ENCODE measurements at regions not wholly inside any gene's neighbourhood (a gene's known extent, or its start where the extent isn't known, plus 50 kb on each side); places are given as distances from the start of the nearest gene placed in this dataset.
"Not testable (repeated sequence)": the region's sequence is repeated elsewhere in the genome, so short reads cannot be mapped to it uniquely, and the experiment has no call there.

- 88% methylated on average over 1 of the region's 2 CpGs for WGBS (ENCODE audit: insufficient coverage)
- no peaks in the 10 kb centered on the region for H3K4me1 Mint-ChIP-seq
- ATAC-seq = no peak
- TF ChIP-seq CTCF (IDR thresholded peaks at IDR 0.05) = no peak
- Histone ChIP-seq H3K9me3 (ENCODE audit: control insufficient read depth, insufficient read depth, low read length) (no peaks in the 10 kb centered on the region), H3K27me3 (ENCODE audit: control insufficient read depth, insufficient read depth, low read length) (peaks cover 2% of the 10 kb centered on the region), H3K36me3 (ENCODE audit: control insufficient read depth, insufficient read depth, low read length) (no peaks in the 10 kb centered on the region), H3K4me3 (ENCODE audit: low read length) (no peak overlapping the region), H3K4me1 (ENCODE audit: control insufficient read depth, insufficient read depth, low read length) (no peaks in the 10 kb centered on the region), H3K27ac (ENCODE audit: low read length) (no peak overlapping the region)
- DNase-seq = no peak
- H3K4me3 Mint-ChIP-seq = no peak overlapping the region
- H3K27ac Mint-ChIP-seq = no peak overlapping the region
- peaks cover 10 to 13% of the 10 kb centered on the region in 2 donors for H3K27me3 Mint-ChIP-seq (ENCODE audit: low read depth in 2 of 2)
- intact Hi-C loops (cut with micrococcal nuclease) = no loop called here
- no peaks in the 10 kb centered on the region for H3K36me3 Mint-ChIP-seq
- H3K9me3 Mint-ChIP-seq = peaks cover 0 to 2% of the 10 kb centered on the region in 2 donors
These were observed 99.7 kb upstream of the OTOS start for GRCh38 chr2:240240017-240240734.

- Mint-ChIP-seq H3K4me3 (no peak overlapping the region), H3K9me3 (peaks cover 0 to 2% of the 10 kb centered on the region in 2 donors), H3K27me3 (ENCODE audit: low read depth in 2 of 2) (peaks cover 10 to 13% of the 10 kb centered on the region in 2 donors), H3K36me3 (no peaks in the 10 kb centered on the region), H3K4me1 (no peaks in the 10 kb centered on the region), H3K27ac (no peak overlapping the region)
- Histone ChIP-seq H3K4me1 (ENCODE audit: control insufficient read depth, insufficient read depth, low read length) (no peaks in the 10 kb centered on the region), H3K27me3 (ENCODE audit: control insufficient read depth, insufficient read depth, low read length) (peaks cover 2% of the 10 kb centered on the region), H3K36me3 (ENCODE audit: control insufficient read depth, insufficient read depth, low read length) (no peaks in the 10 kb centered on the region), H3K27ac (ENCODE audit: low read length) (no peak overlapping the region), H3K9me3 (ENCODE audit: control insufficient read depth, insufficient read depth, low read length) (no peaks in the 10 kb centered on the region), H3K4me3 (ENCODE audit: low read length) (no peak overlapping the region)
- intact Hi-C loops (cut with micrococcal nuclease) = no loop called here
- ATAC-seq (no peak), DNase-seq (no peak)
- WGBS (ENCODE audit: insufficient coverage) = 73% methylated on average over 1 of the region's 1 CpG
- no peak for TF ChIP-seq CTCF (IDR thresholded peaks at IDR 0.05)
These were observed 100.3 kb upstream of the OTOS start for GRCh38 chr2:240240781-240241180.

- Histone ChIP-seq H3K4me3 (ENCODE audit: low read length) (no peak overlapping the region), H3K4me1 (ENCODE audit: control insufficient read depth, insufficient read depth, low read length) (no peaks in the 10 kb centered on the region), H3K9me3 (ENCODE audit: control insufficient read depth, insufficient read depth, low read length) (no peaks in the 10 kb centered on the region), H3K27me3 (ENCODE audit: control insufficient read depth, insufficient read depth, low read length) (peaks cover 2% of the 10 kb centered on the region), H3K27ac (ENCODE audit: low read length) (no peak overlapping the region), H3K36me3 (ENCODE audit: control insufficient read depth, insufficient read depth, low read length) (no peaks in the 10 kb centered on the region)
- Mint-ChIP-seq H3K4me1 (no peaks in the 10 kb centered on the region), H3K4me3 (no peak overlapping the region), H3K27me3 (ENCODE audit: low read depth in 2 of 2) (peaks cover 10 to 16% of the 10 kb centered on the region in 2 donors), H3K27ac (no peak overlapping the region), H3K36me3 (no peaks in the 10 kb centered on the region), H3K9me3 (peaks cover 0 to 2% of the 10 kb centered on the region in 2 donors)
- no peak for ATAC-seq
- intact Hi-C loops (cut with micrococcal nuclease) = no loop called here
- WGBS (ENCODE audit: insufficient coverage) = 92% methylated on average over 2 of the region's 2 CpGs
- DNase-seq = no peak
- TF ChIP-seq CTCF (IDR thresholded peaks at IDR 0.05) = no peak
These were observed 101.1 kb upstream of the OTOS start for GRCh38 chr2:240241572-240241971.

GRCh38 chr2:240243049-240243448, 102.6 kb upstream of the OTOS start:
- H3K9me3 ChIP-seq (ENCODE audit: control insufficient read depth, insufficient read depth, low read length); H3K36me3 ChIP-seq (ENCODE audit: control insufficient read depth, insufficient read depth, low read length); H3K27me3 ChIP-seq (ENCODE audit: control insufficient read depth, insufficient read depth, low read length); H3K4me1 ChIP-seq (ENCODE audit: control insufficient read depth, insufficient read depth, low read length); H3K36me3 Mint-ChIP-seq; ATAC-seq; H3K4me1 Mint-ChIP-seq; H3K4me3 ChIP-seq (ENCODE audit: low read length); H3K9me3 Mint-ChIP-seq; H3K27ac ChIP-seq (ENCODE audit: low read length); H3K4me3 Mint-ChIP-seq; H3K27ac Mint-ChIP-seq; intact Hi-C loops (cut with micrococcal nuclease); DNase-seq: not testable (repeated sequence)
- 88% methylated on average over 11 of the region's 12 CpGs for WGBS (ENCODE audit: insufficient coverage)
- H3K27me3 Mint-ChIP-seq (ENCODE audit: low read depth in 2 of 2) = peaks cover 10 to 14% of the 10 kb centered on the region in 2 donors
